DMS 273 (cell line): ENCODE measurements at regions not wholly inside any gene's neighbourhood (a gene's known extent, or its start where the extent isn't known, plus 50 kb on each side); places are given as distances from the start of the nearest gene placed in this dataset.
A peak's percentile ranks its signal among the peaks of the same experiment; 100 is the strongest.
"Not testable (repeated sequence)": the region's sequence is repeated elsewhere in the genome, so short reads cannot be mapped to it uniquely, and the experiment has no call there.

Experiments used
- DNase-seq: peaks from one replicate; lab custom pipeline; 2025; ENCODE audit not compliant: unreplicated experiment; lab: John Stamatoyannopoulos, UW

GRCh38 chr15:70578196-70578595, 185.2 kb downstream of the UACA start:
- no peak for DNase-seq

- peak; percentile 10 for DNase-seq
Observed at GRCh38 chr15:70576696-70577095, 186.7 kb downstream of the UACA start.

- no peak for DNase-seq
Observed at GRCh38 chr15:70576276-70576675, 187.1 kb downstream of the UACA start.

- DNase-seq = peak; percentile 33
Observed at GRCh38 chr15:70575231-70576226, 187.8 kb downstream of the UACA start.

GRCh38 chr15:70574325-70574724, 189.0 kb downstream of the UACA start:
- not testable (repeated sequence) for DNase-seq

- no peak for DNase-seq
Observed at GRCh38 chr15:70573121-70573850, 190.1 kb downstream of the UACA start.

GRCh38 chr15:70569714-70570231, 193.6 kb downstream of the UACA start:
- peak; percentile 37 for DNase-seq

GRCh38 chr15:70569091-70569713, 194.2 kb downstream of the UACA start:
- peak; percentile 54 for DNase-seq

- DNase-seq = no peak
Observed at GRCh38 chr15:70566989-70567388, 196.4 kb downstream of the UACA start.

- no peak for DNase-seq
Observed at GRCh38 chr15:70566047-70566835, 197.1 kb downstream of the UACA start.

GRCh38 chr15:70563561-70564095, 199.7 kb downstream of the UACA start:
- DNase-seq = no peak

GRCh38 chr15:70562906-70563305, 200.5 kb downstream of the UACA start:
- DNase-seq = peak; percentile 19

GRCh38 chr15:70561885-70562284, 201.5 kb downstream of the UACA start:
- DNase-seq = no peak

- DNase-seq = no peak
Observed at GRCh38 chr15:70560617-70561328, 202.6 kb downstream of the UACA start.

- DNase-seq = no peak
Observed at GRCh38 chr15:70559265-70560239, 203.8 kb downstream of the UACA start.

GRCh38 chr15:70558406-70559264, 204.7 kb downstream of the UACA start:
- no peak for DNase-seq

GRCh38 chr15:70557521-70558258, 205.7 kb downstream of the UACA start:
- DNase-seq = peak; percentile 29
